Endodermal cell (in vitro differentiated cells): ENCODE measurements at regions not wholly inside any gene's neighbourhood (a gene's known extent, or its start where the extent isn't known, plus 50 kb on each side); places are given as distances from the start of the nearest gene placed in this dataset.
"Not testable (repeated sequence)": the region's sequence is repeated elsewhere in the genome, so short reads cannot be mapped to it uniquely, and the experiment has no call there.

Source experiments
- DNase-seq: peaks from one replicate; pipeline ENCODE4 v3.0.0-alpha.2; 2017
- H3K27ac ChIP-seq: 2 replicates; pipeline ENCODE4 v1.5.1; 2013; ENCODE audit warnings: mild to moderate bottlenecking, low read depth, low read length, moderate library complexity
- H3K27me3 ChIP-seq: 2 replicates; pipeline ENCODE4 v1.6.1; 2013; ENCODE audit warnings: mild to moderate bottlenecking, low read length, moderate library complexity; ENCODE audit not compliant: insufficient read depth, control insufficient read depth, poor library complexity, severe bottlenecking
- H3K36me3 ChIP-seq: 2 replicates; pipeline ENCODE4 v1.7.0; 2013; ENCODE audit warnings: mild to moderate bottlenecking, low read length, moderate library complexity; ENCODE audit not compliant: control insufficient read depth, insufficient read depth
- H3K4me1 ChIP-seq: one replicate; pipeline ENCODE4 v1.7.0; 2013; ENCODE audit warnings: low read length; ENCODE audit not compliant: control insufficient read depth, insufficient read depth
- H3K4me3 ChIP-seq: 2 replicates; pipeline ENCODE4 v1.5.1; 2013; ENCODE audit warnings: mild to moderate bottlenecking, low read length, moderate library complexity
- H3K9ac ChIP-seq: 2 replicates; pipeline ENCODE4 v1.6.1; 2013; ENCODE audit warnings: mild to moderate bottlenecking, low read length, moderate library complexity; ENCODE audit not compliant: poor library complexity, severe bottlenecking; ENCODE audit errors: extremely low read depth
- H3K9me3 ChIP-seq: 2 replicates; pipeline ENCODE4 v1.6.1; 2013; ENCODE audit warnings: mild to moderate bottlenecking, low read length, moderate library complexity; ENCODE audit not compliant: control insufficient read depth
- H3K27ac Mint-ChIP-seq: 2 replicates; pipeline ENCODE4 v1.8.0; 2020; ENCODE audit warnings: mixed read lengths
- H3K27me3 Mint-ChIP-seq: 2 replicates; pipeline ENCODE4 v1.8.0; 2021; ENCODE audit warnings: mild to moderate bottlenecking, mixed read lengths; ENCODE audit not compliant: insufficient read depth
- H3K36me3 Mint-ChIP-seq: 2 replicates; pipeline ENCODE4 v1.8.0; 2020; ENCODE audit warnings: low read depth, mixed read lengths
- H3K4me1 Mint-ChIP-seq: 2 replicates; pipeline ENCODE4 v1.8.0; 2020; ENCODE audit warnings: mixed read lengths
- H3K4me3 Mint-ChIP-seq: 2 replicates; pipeline ENCODE4 v1.8.0; 2020; ENCODE audit warnings: mild to moderate bottlenecking, moderate library complexity, mixed read lengths
- H3K9me3 Mint-ChIP-seq: 2 replicates; pipeline ENCODE4 v1.8.0; 2020; ENCODE audit warnings: mild to moderate bottlenecking, mixed read lengths
- CTCF ChIP-seq: fragments of 200-600 bp; sonication (generic); conservative IDR thresholded peaks from 2 replicates; pipeline ENCODE4 v1.5.0; 2021; ENCODE audit warnings: antibody characterized with exemption, mild to moderate bottlenecking
- WGBS, 2 experiments: methylation state at CpG; one replicate each; pipeline versions ENCODE4 v1.1.5 to v1.1.7; 2013; ENCODE audit warnings: missing lambda C conversion rate in 2 of 2, mixed read lengths in 1 of 2; ENCODE audit not compliant: insufficient coverage in 1 of 2, insufficient read length in 1 of 2; 5-methylcytosine and 5-hydroxymethylcytosine counted together

- no peak for TF ChIP-seq CTCF
- Mint-ChIP-seq H3K4me1 (peaks cover 3% of the 10 kb centered on the region), H3K4me3 (no peak overlapping the region), H3K27ac (no peak overlapping the region), H3K9me3 (peaks cover 11% of the 10 kb centered on the region), H3K36me3 (no peaks in the 10 kb centered on the region), H3K27me3 (peaks cover 75% of the 10 kb centered on the region)
- Histone ChIP-seq H3K27ac (no peak overlapping the region), H3K4me3 (no peak overlapping the region), H3K27me3 (peaks cover 15% of the 10 kb centered on the region), H3K36me3 (no peaks in the 10 kb centered on the region), H3K4me1 (peaks cover 4% of the 10 kb centered on the region), H3K9me3 (peaks cover 25% of the 10 kb centered on the region), H3K9ac (no peak overlapping the region)
- no peak for DNase-seq
- WGBS, 2 experiments, result 86 to 92% methylated on average over 2 to 5 of the region's 5 CpGs
Observed at GRCh38 chr21:35982717-35983116, 77.6 kb downstream of the SETD4 start.

GRCh38 chr21:35981514-35982070 is 78.7 kb downstream of the SETD4 start:
- peaks cover 16% of the 10 kb centered on the region for H3K9me3 Mint-ChIP-seq
- Histone ChIP-seq H3K4me1 (no peaks in the 10 kb centered on the region), H3K9ac (no peak overlapping the region), H3K9me3 (peaks cover 25% of the 10 kb centered on the region), H3K27me3 (peaks cover 11% of the 10 kb centered on the region), H3K4me3 (no peak overlapping the region), H3K27ac (no peak overlapping the region), H3K36me3 (no peaks in the 10 kb centered on the region)
- peaks cover 71% of the 10 kb centered on the region for H3K27me3 Mint-ChIP-seq
- no peak for DNase-seq
- WGBS, 2 experiments, result 84 to 91% methylated on average over 8 to 11 of the region's 11 CpGs
- TF ChIP-seq CTCF, result no peak
- H3K36me3 Mint-ChIP-seq, result no peaks in the 10 kb centered on the region
- no peak overlapping the region for H3K4me3 Mint-ChIP-seq
- H3K27ac Mint-ChIP-seq, result no peak overlapping the region
- H3K4me1 Mint-ChIP-seq, result no peaks in the 10 kb centered on the region

GRCh38 chr21:35980821-35981220 is 79.5 kb downstream of the SETD4 start:
- Histone ChIP-seq H3K9me3 (peaks cover 25% of the 10 kb centered on the region), H3K36me3 (no peaks in the 10 kb centered on the region), H3K27ac (no peak overlapping the region), H3K4me1 (no peaks in the 10 kb centered on the region), H3K4me3 (no peak overlapping the region), H3K9ac (no peak overlapping the region), H3K27me3 (peaks cover 4% of the 10 kb centered on the region)
- no peaks in the 10 kb centered on the region for H3K4me1 Mint-ChIP-seq
- H3K27me3 Mint-ChIP-seq, result peaks cover 67% of the 10 kb centered on the region
- WGBS, 2 experiments, result 96 to 100% methylated on average over 4 to 5 of the region's 5 CpGs
- H3K27ac Mint-ChIP-seq, result no peak overlapping the region
- no peak for TF ChIP-seq CTCF
- H3K36me3 Mint-ChIP-seq, result no peaks in the 10 kb centered on the region
- peaks cover 16% of the 10 kb centered on the region for H3K9me3 Mint-ChIP-seq
- H3K4me3 Mint-ChIP-seq, result no peak overlapping the region
- DNase-seq, result no peak

GRCh38 chr21:35977860-35978259 is 82.5 kb downstream of the SETD4 start:
- not testable (repeated sequence) for H3K4me1 ChIP-seq, H3K4me3 ChIP-seq

More at GRCh38 chr21:35977860-35978259, 82.5 kb downstream of the SETD4 start:
- H3K4me3 Mint-ChIP-seq, H3K36me3 ChIP-seq, H3K27me3 ChIP-seq, H3K4me1 Mint-ChIP-seq, DNase-seq, H3K27ac Mint-ChIP-seq, H3K9ac ChIP-seq, H3K27ac ChIP-seq, H3K36me3 Mint-ChIP-seq: not testable (repeated sequence)
- H3K9me3 ChIP-seq, result peaks cover 18% of the 10 kb centered on the region
- Mint-ChIP-seq H3K27me3 (peaks cover 51% of the 10 kb centered on the region), H3K9me3 (peaks cover 16% of the 10 kb centered on the region)
- WGBS, 2 experiments, result 88% methylated on average over 6 of the region's 7 CpGs
